Fibroblast of lung (primary cell): ENCODE measurements at regions not wholly inside any gene's neighbourhood (a gene's known extent, or its start where the extent isn't known, plus 50 kb on each side); places are given as distances from the start of the nearest gene placed in this dataset.

Source experiments
- DNase-seq, 2 donors: peaks; one replicate each; pipeline versions ENCODE4 v3.0.0 to v3.0.0-alpha.2; 2010; ENCODE audit warnings: low read depth in 2 of 2
- H2AFZ ChIP-seq: 2 replicates; pipeline ENCODE4 v1.5.1; 2012; ENCODE audit warnings: low read length, control low read depth, inconsistent platforms
- H3K27ac ChIP-seq: 2 replicates; pipeline ENCODE4 v1.5.1; 2011; ENCODE audit warnings: low read length, control low read depth; ENCODE audit not compliant: insufficient read depth
- H3K27me3 ChIP-seq: 2 replicates; pipeline ENCODE4 v1.5.1; 2011; ENCODE audit warnings: mild to moderate bottlenecking, low read length; ENCODE audit not compliant: control insufficient read depth, insufficient read depth
- H3K36me3 ChIP-seq: 2 replicates; pipeline ENCODE4 v1.5.1; 2011; ENCODE audit warnings: low read length; ENCODE audit not compliant: control insufficient read depth, insufficient read depth
- H3K4me1 ChIP-seq: 2 replicates; pipeline ENCODE4 v1.5.1; 2011; ENCODE audit warnings: low read length; ENCODE audit not compliant: control insufficient read depth, insufficient read depth; ENCODE audit errors: extremely low read depth
- H3K4me2 ChIP-seq: 2 replicates; pipeline ENCODE4 v1.5.1; 2011; ENCODE audit warnings: low read length, control low read depth; ENCODE audit not compliant: insufficient read depth; ENCODE audit errors: extremely low read depth
- H3K4me3 ChIP-seq, 4 experiments: fragments of 200-600 bp in 1 of 4; sonication (generic) in 1 of 4; replicated peaks in 1 of 4; 2 replicates each; pipeline ENCODE4 v1.5.1; 2011 to 2016; ENCODE audit warnings: low read length in 4 of 4, low read depth in 3 of 4, mild to moderate bottlenecking in 3 of 4, control low read depth in 2 of 4, inconsistent platforms in 1 of 4, mixed read lengths in 1 of 4; ENCODE audit not compliant: insufficient read depth in 1 of 4; ENCODE audit errors: control extremely low read depth in 1 of 4
- H3K79me2 ChIP-seq: 2 replicates; pipeline ENCODE4 v1.5.1; 2012; ENCODE audit warnings: mild to moderate bottlenecking, low read length, inconsistent platforms; ENCODE audit not compliant: control insufficient read depth, insufficient read depth
- H3K9ac ChIP-seq: 2 replicates; pipeline ENCODE4 v1.5.1; 2011; ENCODE audit warnings: mild to moderate bottlenecking, low read length, control low read depth; ENCODE audit not compliant: insufficient read depth
- H3K9me3 ChIP-seq: 2 replicates; pipeline ENCODE4 v1.5.1; 2012; ENCODE audit warnings: low read depth, low read length; ENCODE audit not compliant: control insufficient read depth, insufficient read depth
- H4K20me1 ChIP-seq: 2 replicates; pipeline ENCODE4 v1.5.1; 2011; ENCODE audit warnings: low read length; ENCODE audit not compliant: control insufficient read depth, insufficient read depth; ENCODE audit errors: extremely low read depth
- CTCF ChIP-seq, 2 donors: IDR thresholded peaks in 1 of 2; conservative IDR thresholded peaks in 1 of 2; 1 replicate in 1 of 2; 2 replicates in 1 of 2; pipeline ENCODE4 v1.5.1; 2011 to 2012; ENCODE audit warnings: low read length in 2 of 2, control low read depth in 1 of 2, inconsistent platforms in 1 of 2, low read depth in 1 of 2, mild to moderate bottlenecking in 1 of 2
- EZH2 ChIP-seq: IDR thresholded peaks from 2 replicates; pipeline ENCODE4 v1.5.1; 2012; ENCODE audit warnings: low read length, control low read depth, mild to moderate bottlenecking; ENCODE audit errors: missing control alignments

GRCh38 chr1:222894331-222894730 is 79.5 kb downstream of the DISP1 start:
- Histone ChIP-seq H3K4me2 (no peak overlapping the region), H3K36me3 (no peaks in the 10 kb centered on the region), H3K27me3 (no peaks in the 10 kb centered on the region), H3K9me3 (no peaks in the 10 kb centered on the region), H3K79me2 (no peaks in the 10 kb centered on the region), H3K9ac (no peak overlapping the region), H3K4me3 (no peak overlapping the region), H3K4me1 (peaks cover 4% of the 10 kb centered on the region), H3K27ac (no peak overlapping the region), H2AFZ (no peak overlapping the region), H4K20me1 (no peaks in the 10 kb centered on the region)
- DNase-seq: no peak
- TF ChIP-seq EZH2: no peak
- no peak for TF ChIP-seq CTCF (conservative IDR thresholded peaks at IDR 0.05 in 1 of 2, IDR thresholded peaks at IDR 0.05 in 1 of 2; ENCODE audit: low read depth in 1 of 2, low read length in 2 of 2)

GRCh38 chr1:222896630-222897526 is 82.0 kb downstream of the DISP1 start:
- Histone ChIP-seq H3K4me1 (peaks cover 4% of the 10 kb centered on the region), H2AFZ (no peak overlapping the region), H3K27me3 (no peaks in the 10 kb centered on the region), H3K4me2 (peak overlapping the region; percentile 99), H3K9me3 (no peaks in the 10 kb centered on the region), H4K20me1 (no peaks in the 10 kb centered on the region), H3K9ac (no peak overlapping the region), H3K27ac (no peak overlapping the region), H3K36me3 (no peaks in the 10 kb centered on the region), H3K79me2 (no peaks in the 10 kb centered on the region), H3K4me3 (peak overlapping the region in 3 of 4 experiments; percentile 42 to 71 (median 57))
- TF ChIP-seq EZH2: no peak
- no peak for TF ChIP-seq CTCF (conservative IDR thresholded peaks at IDR 0.05 in 1 of 2, IDR thresholded peaks at IDR 0.05 in 1 of 2; ENCODE audit: low read depth in 1 of 2, low read length in 2 of 2)
- DNase-seq: peak; percentile 21 to 69

- Histone ChIP-seq H4K20me1 (no peaks in the 10 kb centered on the region), H3K27me3 (no peaks in the 10 kb centered on the region), H3K36me3 (no peaks in the 10 kb centered on the region), H3K79me2 (no peaks in the 10 kb centered on the region), H3K4me3 (peak overlapping the region; percentile 29 to 71 (median 50)), H3K4me1 (peaks cover under 1% of the 10 kb centered on the region), H3K9ac (peak overlapping the region; percentile 36), H3K4me2 (peak overlapping the region; percentile 99), H2AFZ (peak overlapping the region; percentile 65), H3K27ac (peak overlapping the region; percentile 54), H3K9me3 (no peaks in the 10 kb centered on the region)
- peak; percentile 52 for DNase-seq
- TF ChIP-seq EZH2 (no peak), CTCF (conservative IDR thresholded peaks at IDR 0.05 in 1 of 2, IDR thresholded peaks at IDR 0.05 in 1 of 2; ENCODE audit: low read depth in 1 of 2, low read length in 2 of 2) (no peak)
Observed at GRCh38 chr1:222897527-222898190, 82.8 kb downstream of the DISP1 start.
